WTC11 (cell line): ENCODE measurements at regions not wholly inside any gene's neighbourhood (a gene's known extent, or its start where the extent isn't known, plus 50 kb on each side); places are given as distances from the start of the nearest gene placed in this dataset.
A peak's percentile ranks its signal among the peaks of the same experiment; 100 is the strongest.

Experiments used
- ATAC-seq: fragments of 200-7000 bp; cut with Tn5 transposase; 2 replicates; pipeline ENCODE4 v1.10.0; 2021; ENCODE audit warnings: mild to moderate bottlenecking, moderate library complexity
- CTCF ChIA-PET: fragments of 300-600 bp; sonication (Branson Sonifier 250); formaldehyde crosslinking; loops from one replicate; lab custom pipeline; 2021; ENCODE audit warnings: antibody characterized with exemption; lab: Charles Lee
- POLR2A ChIA-PET: fragments of 350-600 bp; sonication (Branson Sonifier 250); formaldehyde crosslinking; loops from one replicate; lab custom pipeline; 2021; ENCODE audit warnings: antibody characterized with exemption; lab: Charles Lee
- DNase-seq: peaks from one replicate; pipeline ENCODE4 v3.0.0; 2021; ENCODE audit warnings: low spot score
- H3K27ac Mint-ChIP-seq: 2 replicates; pipeline ENCODE4 v1.8.0; 2021; ENCODE audit warnings: mixed read lengths
- H3K27me3 Mint-ChIP-seq: 2 replicates; pipeline ENCODE4 v1.8.0; 2021; ENCODE audit warnings: low read depth, mild to moderate bottlenecking, moderate library complexity, mixed read lengths
- H3K36me3 Mint-ChIP-seq: 2 replicates; pipeline ENCODE4 v1.8.0; 2021; ENCODE audit warnings: mixed read lengths
- H3K4me1 Mint-ChIP-seq: 2 replicates; pipeline ENCODE4 v1.8.0; 2022; ENCODE audit warnings: mixed read lengths
- H3K4me3 Mint-ChIP-seq: 2 replicates; pipeline ENCODE4 v1.8.0; 2021; ENCODE audit warnings: mild to moderate bottlenecking, moderate library complexity, mixed read lengths
- H3K9me3 Mint-ChIP-seq: 2 replicates; pipeline ENCODE4 v1.8.0; 2021; ENCODE audit warnings: mixed read lengths
- ATF1 ChIP-seq: sonication (generic); formaldehyde crosslinking; IDR thresholded peaks from 2 replicates; pipeline ENCODE4 v1.8.1; 2023; ENCODE audit warnings: mild to moderate bottlenecking, moderate library complexity, missing genetic modification reagents
- ATF6 ChIP-seq: sonication (generic); formaldehyde crosslinking; IDR thresholded peaks from 2 replicates; pipeline ENCODE4 v1.8.1; 2023; ENCODE audit warnings: mild to moderate bottlenecking, missing genetic modification reagents
- GRHL2 ChIP-seq: fragments of 250-450 bp; sonication (Bioruptor Pico); IDR thresholded peaks from 2 replicates; pipeline ENCODE4 v1.8.0; 2022; ENCODE audit warnings: mild to moderate bottlenecking, moderate library complexity; ENCODE audit not compliant: insufficient replicate concordance, severe bottlenecking
- JAZF1 ChIP-seq: fragments of 250-450 bp; sonication (Bioruptor Pico); IDR thresholded peaks from 2 replicates; pipeline ENCODE4 v1.9.0; 2021; ENCODE audit warnings: moderate library complexity, mild to moderate bottlenecking, inconsistent platforms
- JUN ChIP-seq: sonication (generic); formaldehyde crosslinking; IDR thresholded peaks from 2 replicates; pipeline ENCODE4 v1.8.0; 2023; ENCODE audit warnings: mild to moderate bottlenecking, missing genetic modification reagents
- KAT7 ChIP-seq: sonication (generic); formaldehyde crosslinking; IDR thresholded peaks from 2 replicates; pipeline ENCODE4 v1.8.1; 2023; ENCODE audit warnings: missing genetic modification reagents, mild to moderate bottlenecking, borderline replicate concordance
- MAX ChIP-seq: sonication (generic); formaldehyde crosslinking; IDR thresholded peaks from 2 replicates; pipeline ENCODE4 v1.8.0; 2022; ENCODE audit warnings: mild to moderate bottlenecking, missing genetic modification reagents
- RORB ChIP-seq: fragments of 250-450 bp; sonication (Bioruptor Pico); IDR thresholded peaks from 2 replicates; pipeline ENCODE4 v1.9.0; 2021; ENCODE audit warnings: mild to moderate bottlenecking
- SMAD4 ChIP-seq: sonication (generic); formaldehyde crosslinking; IDR thresholded peaks from 2 replicates; pipeline ENCODE4 v1.8.0; 2022; ENCODE audit warnings: mild to moderate bottlenecking, missing genetic modification reagents
- TEAD4 ChIP-seq: sonication (generic); formaldehyde crosslinking; IDR thresholded peaks from 2 replicates; pipeline ENCODE4 v1.8.0; 2022; ENCODE audit warnings: mild to moderate bottlenecking, missing genetic modification reagents
- USF1 ChIP-seq: sonication (generic); formaldehyde crosslinking; IDR thresholded peaks from 2 replicates; pipeline ENCODE4 v1.8.0; 2022; ENCODE audit warnings: mild to moderate bottlenecking, missing genetic modification reagents
- ZNF219 ChIP-seq: sonication (generic); formaldehyde crosslinking; IDR thresholded peaks from 2 replicates; pipeline ENCODE4 v1.8.0; 2023; ENCODE audit warnings: missing genetic modification reagents, mild to moderate bottlenecking, borderline replicate concordance
- ZNF512 ChIP-seq: sonication (generic); formaldehyde crosslinking; IDR thresholded peaks from 2 replicates; pipeline ENCODE4 v1.8.1; 2022; ENCODE audit warnings: missing genetic modification reagents, borderline replicate concordance
- ZNF532 ChIP-seq: fragments of 250-450 bp; sonication (Bioruptor Pico); IDR thresholded peaks from 2 replicates; pipeline ENCODE4 v1.9.0; 2021; ENCODE audit warnings: mild to moderate bottlenecking, borderline replicate concordance
- ZNF671 ChIP-seq: fragments of 250-450 bp; sonication (Bioruptor Pico); IDR thresholded peaks from 2 replicates; pipeline ENCODE4 v1.8.0; 2021; ENCODE audit warnings: mild to moderate bottlenecking
- TF ChIP-seq, protein P1 (sequence below): sonication (generic); formaldehyde crosslinking; IDR thresholded peaks from 2 replicates; pipeline ENCODE4 v1.8.1; 2022; ENCODE audit warnings: low read depth, missing genetic modification reagents, borderline replicate concordance

DNA sequence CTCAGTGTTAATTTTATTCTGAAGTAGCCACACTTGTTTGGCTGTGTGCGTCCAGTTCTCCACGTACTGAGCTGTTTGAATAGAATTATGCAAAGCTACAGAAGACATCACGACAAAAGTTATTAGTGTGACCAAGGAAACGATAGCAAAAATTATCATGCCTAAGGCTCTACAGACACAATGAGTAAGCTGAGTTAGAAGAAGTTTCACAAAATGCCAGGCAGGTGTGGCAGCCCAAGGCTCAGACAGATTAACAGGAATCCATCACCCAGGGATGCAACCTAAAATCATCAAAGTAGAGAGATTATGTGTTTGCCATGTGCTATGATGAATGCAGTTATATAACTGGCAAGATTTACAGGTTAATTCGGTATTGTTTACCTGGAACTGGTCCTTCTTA is 73.1 kb upstream of the INCENP start:
- POLR2A ChIA-PET: no interaction called here
- CTCF ChIA-PET: no interaction called here

DNA sequence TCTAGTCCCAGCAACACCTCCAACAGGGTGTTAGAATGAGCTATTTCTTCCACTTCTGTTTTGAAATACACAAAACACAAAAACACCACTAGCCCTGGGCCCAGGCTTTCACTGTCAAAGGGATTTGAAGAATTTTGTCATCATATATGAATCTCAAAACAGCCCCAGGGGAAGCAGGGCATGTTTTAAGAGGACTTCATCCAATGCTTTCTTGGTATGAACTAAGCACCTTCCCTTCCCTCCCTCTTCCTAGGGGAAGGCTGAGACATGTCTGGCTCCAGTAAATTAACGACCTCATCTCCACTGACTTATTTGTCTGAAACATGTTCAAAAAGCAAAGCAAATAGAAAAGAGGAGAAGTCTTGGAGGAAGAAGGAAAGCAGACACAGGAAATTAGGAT is 75.7 kb upstream of the INCENP start:
- H3K36me3 Mint-ChIP-seq: no peaks in the 10 kb centered on the region
- H3K4me3 Mint-ChIP-seq: no peak overlapping the region
- TF ChIP-seq TEAD4 (CRISPR knock-in tag) (no peak), ZNF512 (CRISPR knock-in tag) (no peak), MAX (CRISPR knock-in tag) (no peak), GRHL2 (CRISPR knock-in tag) (no peak)

More for the DNA sequence above, 73.1 kb upstream of the INCENP start:
- no peak for ATAC-seq
- no peak overlapping the region for H3K27ac Mint-ChIP-seq
- TF ChIP-seq ATF6 (CRISPR knock-in tag): no peak
- TF ChIP-seq ZNF532 (CRISPR knock-in tag): no peak
- no peak for TF ChIP-seq ATF1 (CRISPR knock-in tag)
- no peak for TF ChIP-seq ZNF219 (CRISPR knock-in tag)
- no peak for TF ChIP-seq USF1
- TF ChIP-seq, protein P1, sequence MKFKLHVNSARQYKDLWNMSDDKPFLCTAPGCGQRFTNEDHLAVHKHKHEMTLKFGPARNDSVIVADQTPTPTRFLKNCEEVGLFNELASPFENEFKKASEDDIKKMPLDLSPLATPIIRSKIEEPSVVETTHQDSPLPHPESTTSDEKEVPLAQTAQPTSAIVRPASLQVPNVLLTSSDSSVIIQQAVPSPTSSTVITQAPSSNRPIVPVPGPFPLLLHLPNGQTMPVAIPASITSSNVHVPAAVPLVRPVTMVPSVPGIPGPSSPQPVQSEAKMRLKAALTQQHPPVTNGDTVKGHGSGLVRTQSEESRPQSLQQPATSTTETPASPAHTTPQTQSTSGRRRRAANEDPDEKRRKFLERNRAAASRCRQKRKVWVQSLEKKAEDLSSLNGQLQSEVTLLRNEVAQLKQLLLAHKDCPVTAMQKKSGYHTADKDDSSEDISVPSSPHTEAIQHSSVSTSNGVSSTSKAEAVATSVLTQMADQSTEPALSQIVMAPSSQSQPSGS: no peak
- TF ChIP-seq JAZF1 (CRISPR knock-in tag): no peak
- TF ChIP-seq KAT7 (CRISPR knock-in tag): no peak
- no peak for TF ChIP-seq ZNF671 (CRISPR knock-in tag)
- TF ChIP-seq JUN: no peak
- TF ChIP-seq RORB: no peak
- TF ChIP-seq SMAD4: no peak
- peaks cover 29% of the 10 kb centered on the region for H3K9me3 Mint-ChIP-seq
- H3K36me3 Mint-ChIP-seq: peaks cover 10% of the 10 kb centered on the region
- DNase-seq: no peak
- no peak overlapping the region for H3K4me3 Mint-ChIP-seq
- H3K27me3 Mint-ChIP-seq: peaks cover 6% of the 10 kb centered on the region; the same call in 1 of the 2 replicates
- H3K4me1 Mint-ChIP-seq: no peaks in the 10 kb centered on the region

More for the DNA sequence above, 75.7 kb upstream of the INCENP start:
- no peaks in the 10 kb centered on the region for H3K4me1 Mint-ChIP-seq
- peak overlapping the region; percentile 50; the same call in 1 of the 2 replicates for H3K27ac Mint-ChIP-seq
- no peak for DNase-seq
- H3K9me3 Mint-ChIP-seq: peaks cover 7% of the 10 kb centered on the region
- peaks cover 3% of the 10 kb centered on the region; the same call in 1 of the 2 replicates for H3K27me3 Mint-ChIP-seq
- ATAC-seq: no peak
- ChIA-PET POLR2A (no interaction called here), CTCF (interaction anchor here (1.0 to 1.2 kb wide), 2 partner anchors 22 to 101 kb away, joined by 3 to 4 read pairs; no protein-coding TSS in a partner anchor)
